NCI-H82 treated with DMSO at 0.1 percent for 48 hours (cell line): ENCODE measurements at regions not wholly inside any gene's neighbourhood (a gene's known extent, or its start where the extent isn't known, plus 50 kb on each side); places are given as distances from the start of the nearest gene placed in this dataset.

ENCODE experiments used
- DNase-seq: peaks from one replicate; lab custom pipeline; 2025; ENCODE audit not compliant: unreplicated experiment; lab: John Stamatoyannopoulos, UW

- DNase-seq, result no peak
Observed at GRCh38 chr13:79267560-79267959, 138.5 kb downstream of the RBM26 start.

- no peak for DNase-seq
Observed at GRCh38 chr13:79258489-79258888, 147.6 kb downstream of the RBM26 start.

- DNase-seq, result no peak
Observed at GRCh38 chr13:79246578-79246949, 159.5 kb downstream of the RBM26 start.

GRCh38 chr13:79245937-79246577 lies 160.0 kb downstream of the RBM26 start:
- DNase-seq, result no peak

GRCh38 chr13:79241697-79242096 lies 164.4 kb downstream of the RBM26 start:
- no peak for DNase-seq

- no peak for DNase-seq
Observed at GRCh38 chr13:79237981-79238380, 168.1 kb downstream of the RBM26 start.

GRCh38 chr13:79231887-79232286 lies 174.2 kb downstream of the RBM26 start:
- no peak for DNase-seq

GRCh38 chr13:79229761-79230160 lies 176.3 kb downstream of the RBM26 start:
- no peak for DNase-seq

- DNase-seq, result no peak
Observed at GRCh38 chr13:79228972-79229371, 177.1 kb downstream of the RBM26 start.

- no peak for DNase-seq
Observed at GRCh38 chr13:79227418-79227817, 178.6 kb downstream of the RBM26 start.

GRCh38 chr13:79226938-79227337 lies 179.1 kb downstream of the RBM26 start:
- no peak for DNase-seq

- no peak for DNase-seq
Observed at GRCh38 chr13:79226250-79226649, 179.8 kb downstream of the RBM26 start.

- DNase-seq, result no peak
Observed at GRCh38 chr13:79225487-79226232, 180.4 kb downstream of the RBM26 start.

GRCh38 chr13:79222427-79223205 lies 183.4 kb downstream of the RBM26 start:
- DNase-seq, result peak; percentile 17

GRCh38 chr13:79212064-79212619 lies 193.9 kb downstream of the RBM26 start:
- no peak for DNase-seq

- no peak for DNase-seq
Observed at GRCh38 chr13:79211377-79211776, 194.7 kb downstream of the RBM26 start.

- DNase-seq, result no peak
Observed at GRCh38 chr13:79197933-79198332, 208.1 kb downstream of the RBM26 start.

- DNase-seq, result no peak
Observed at GRCh38 chr13:79196843-79197242, 209.2 kb downstream of the RBM26 start.

- no peak for DNase-seq
Observed at GRCh38 chr13:79196366-79196765, 209.7 kb downstream of the RBM26 start.

- DNase-seq, result no peak
Observed at GRCh38 chr13:79194727-79195126, 211.3 kb downstream of the RBM26 start.

- no peak for DNase-seq
Observed at GRCh38 chr13:79194272-79194671, 211.8 kb downstream of the RBM26 start.

- no peak for DNase-seq
Observed at GRCh38 chr13:79191501-79191900, 214.6 kb downstream of the RBM26 start.
